Nephron (organoid): ENCODE measurements at regions not wholly inside any gene's neighbourhood (a gene's known extent, or its start where the extent isn't known, plus 50 kb on each side); places are given as distances from the start of the nearest gene placed in this dataset.

ENCODE experiments used
- H3K27ac Mint-ChIP-seq, 3 experiments: 2 replicates each; pipeline ENCODE4 v1.8.0; 2020; ENCODE audit warnings: mixed read lengths in 3 of 3, mild to moderate bottlenecking in 2 of 3, moderate library complexity in 1 of 3
- H3K27me3 Mint-ChIP-seq: 2 replicates; pipeline ENCODE4 v1.8.0; 2021; ENCODE audit warnings: low read depth, mild to moderate bottlenecking, moderate library complexity, mixed read lengths
- H3K36me3 Mint-ChIP-seq: 2 replicates; pipeline ENCODE4 v1.8.0; 2020; ENCODE audit warnings: low read depth, mixed read lengths
- H3K4me1 Mint-ChIP-seq: 2 replicates; pipeline ENCODE4 v1.8.0; 2020; ENCODE audit warnings: mixed read lengths
- H3K4me3 Mint-ChIP-seq, 3 experiments: 2 replicates each; pipeline ENCODE4 v1.8.0; 2020; ENCODE audit warnings: mild to moderate bottlenecking in 3 of 3, mixed read lengths in 3 of 3, moderate library complexity in 2 of 3
- H3K9me3 Mint-ChIP-seq: 2 replicates; pipeline ENCODE4 v1.8.0; 2020; ENCODE audit warnings: mixed read lengths
- CTCF ChIP-seq, 3 experiments: fragments of 200-600 bp; sonication (generic); IDR thresholded peaks; one replicate each; pipeline ENCODE4 v1.5.0; 2021; ENCODE audit warnings: antibody characterized with exemption in 3 of 3; ENCODE audit not compliant: unreplicated experiment in 3 of 3

DNA sequence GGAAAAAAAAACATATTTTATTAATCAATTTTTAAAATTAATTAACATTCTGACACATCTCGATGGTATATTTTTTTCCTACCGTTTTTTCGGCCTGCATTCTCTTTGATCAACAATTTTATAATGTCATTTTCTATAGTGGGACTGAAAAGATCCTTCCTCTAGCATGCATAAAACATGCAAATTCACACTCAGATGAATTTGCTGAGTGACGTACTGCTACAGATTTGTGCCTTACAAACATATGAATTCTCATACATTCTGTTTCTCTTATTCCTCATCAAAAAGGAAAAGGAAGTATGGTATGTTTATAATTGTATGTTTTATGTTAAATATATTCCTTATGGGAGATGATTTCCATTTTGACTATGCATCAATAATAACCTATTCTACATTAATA, 458.2 kb downstream of the TSHZ3 start:
- Mint-ChIP-seq H3K4me1 (peaks cover 25% of the 10 kb centered on the region), H3K9me3 (no peaks in the 10 kb centered on the region), H3K4me3 (no peak overlapping the region), H3K27ac (no peak overlapping the region), H3K36me3 (no peaks in the 10 kb centered on the region), H3K27me3 (peaks cover 5% of the 10 kb centered on the region)
- no peak for TF ChIP-seq CTCF (IDR thresholded peaks at IDR 0.05; ENCODE audit: unreplicated experiment in 3 of 3)

DNA sequence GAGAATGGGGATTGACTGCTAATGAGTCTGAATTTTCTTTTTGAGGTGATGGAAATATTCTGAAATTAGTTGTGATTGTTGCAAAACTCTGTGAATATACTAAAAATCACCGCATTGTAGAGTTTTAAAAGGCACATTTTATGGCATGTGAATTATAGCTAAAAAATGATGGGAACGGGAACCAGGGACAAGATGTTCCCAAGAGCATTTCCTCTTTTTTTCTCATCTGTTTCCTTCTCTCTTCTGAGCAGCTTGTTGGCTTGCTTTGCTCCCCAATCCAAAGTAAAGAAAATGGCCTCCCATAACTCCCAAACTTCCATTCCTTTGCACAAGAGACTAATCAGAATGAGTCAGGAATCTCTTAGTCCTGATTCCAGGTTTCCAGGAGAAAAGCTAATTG, 459.2 kb downstream of the TSHZ3 start:
- Mint-ChIP-seq H3K9me3 (no peaks in the 10 kb centered on the region), H3K4me1 (peaks cover 15% of the 10 kb centered on the region), H3K36me3 (no peaks in the 10 kb centered on the region), H3K4me3 (no peak overlapping the region), H3K27ac (no peak overlapping the region), H3K27me3 (peaks cover 5% of the 10 kb centered on the region)
- TF ChIP-seq CTCF (IDR thresholded peaks at IDR 0.05; ENCODE audit: unreplicated experiment in 3 of 3), result no peak

DNA sequence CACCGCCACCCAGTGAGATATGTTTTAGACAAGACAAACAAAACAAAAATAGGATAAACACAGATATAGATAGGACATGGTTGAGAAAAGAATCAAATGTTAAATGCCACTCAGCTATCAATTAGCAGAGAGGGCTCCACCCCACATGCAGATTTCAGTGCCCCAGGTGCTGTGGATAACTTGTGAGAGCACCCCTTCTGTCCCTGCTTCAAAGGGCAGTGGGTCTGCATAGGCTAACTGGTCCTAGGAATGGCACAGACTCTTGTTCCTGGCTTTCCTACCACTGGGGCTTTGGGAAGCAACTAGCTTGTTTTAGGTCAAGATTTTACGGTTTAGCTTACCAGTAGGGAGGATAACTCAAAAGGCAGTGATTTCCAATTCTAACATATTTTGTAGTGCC, 460.3 kb downstream of the TSHZ3 start:
- Mint-ChIP-seq H3K4me1 (peaks cover 7% of the 10 kb centered on the region), H3K27ac (no peak overlapping the region), H3K9me3 (no peaks in the 10 kb centered on the region), H3K27me3 (peaks cover 9% of the 10 kb centered on the region), H3K4me3 (no peak overlapping the region), H3K36me3 (no peaks in the 10 kb centered on the region)
- TF ChIP-seq CTCF (IDR thresholded peaks at IDR 0.05; ENCODE audit: unreplicated experiment in 3 of 3), result no peak

DNA sequence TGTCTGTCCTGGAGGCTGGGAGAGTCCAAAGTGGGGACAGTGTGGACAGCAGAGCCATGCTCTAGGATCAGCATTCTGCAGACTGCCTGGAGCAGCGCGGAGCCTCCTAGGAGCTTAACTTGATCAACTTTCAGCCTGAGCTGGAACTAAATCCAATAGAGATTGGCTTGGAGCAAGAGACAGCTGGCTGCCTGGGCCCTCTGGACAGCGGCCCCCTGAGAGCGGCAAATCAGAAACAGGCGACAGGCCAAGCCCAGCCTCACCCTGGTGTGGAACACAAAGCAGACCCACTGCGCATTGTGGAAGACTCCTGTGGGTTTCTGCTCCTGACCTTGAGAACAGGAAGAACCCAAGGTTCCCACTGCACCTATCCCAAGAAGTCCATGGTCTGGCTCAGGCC, 462.2 kb downstream of the TSHZ3 start:
- H3K4me3 Mint-ChIP-seq, result no peak overlapping the region
- H3K4me1 Mint-ChIP-seq, result peaks cover 7% of the 10 kb centered on the region
- H3K36me3 Mint-ChIP-seq, result no peaks in the 10 kb centered on the region
- H3K9me3 Mint-ChIP-seq, result no peaks in the 10 kb centered on the region
- TF ChIP-seq CTCF (IDR thresholded peaks at IDR 0.05; ENCODE audit: unreplicated experiment in 3 of 3), result no peak
- H3K27ac Mint-ChIP-seq, result no peak overlapping the region
- peaks cover 9% of the 10 kb centered on the region for H3K27me3 Mint-ChIP-seq

GRCh38 chr19:30886222-30886621, 463.0 kb downstream of the TSHZ3 start:
- peaks cover 7% of the 10 kb centered on the region for H3K4me1 Mint-ChIP-seq
- no peak overlapping the region for H3K4me3 Mint-ChIP-seq
- peaks cover 9% of the 10 kb centered on the region for H3K27me3 Mint-ChIP-seq
- TF ChIP-seq CTCF (IDR thresholded peaks at IDR 0.05; ENCODE audit: unreplicated experiment in 3 of 3), result no peak
- H3K27ac Mint-ChIP-seq, result no peak overlapping the region
- no peaks in the 10 kb centered on the region for H3K9me3 Mint-ChIP-seq
- no peaks in the 10 kb centered on the region for H3K36me3 Mint-ChIP-seq

DNA sequence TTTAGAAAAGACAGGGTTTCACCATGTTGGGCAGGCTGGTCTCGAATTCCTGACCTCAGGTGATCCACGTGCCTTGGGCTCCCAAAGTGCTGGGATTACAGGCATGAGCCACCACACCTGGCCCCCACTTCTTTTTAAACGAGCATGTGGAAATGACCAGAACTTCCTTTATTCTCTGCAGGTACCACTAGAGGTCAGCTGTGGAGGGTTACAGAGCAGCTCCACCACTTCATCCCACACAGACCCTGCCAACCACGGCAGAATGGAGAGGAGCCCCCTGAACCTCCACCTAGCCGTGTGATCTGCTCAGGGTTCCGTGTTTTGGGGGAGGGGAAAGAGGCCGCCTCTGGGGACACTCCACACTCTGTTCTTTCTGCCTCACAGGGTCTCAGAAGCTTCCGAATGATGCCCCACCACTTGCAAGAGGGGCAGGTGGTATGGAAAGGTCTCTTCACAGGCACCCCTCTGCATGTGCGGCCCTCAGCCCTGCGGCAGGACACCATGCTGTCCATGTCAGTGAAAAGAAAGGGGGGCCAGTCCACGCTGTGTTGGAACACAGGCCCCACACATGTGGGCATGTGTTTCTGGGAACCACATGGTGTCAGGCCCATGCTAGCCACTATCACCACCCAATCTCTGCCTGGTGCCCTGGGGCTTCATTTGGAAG, 465.0 kb downstream of the TSHZ3 start:
- Mint-ChIP-seq H3K4me3 (no peak overlapping the region), H3K4me1 (peaks cover 12% of the 10 kb centered on the region), H3K27ac (no peak overlapping the region), H3K36me3 (no peaks in the 10 kb centered on the region), H3K9me3 (no peaks in the 10 kb centered on the region), H3K27me3 (peaks cover 9% of the 10 kb centered on the region)
- TF ChIP-seq CTCF (IDR thresholded peaks at IDR 0.05; ENCODE audit: unreplicated experiment in 3 of 3), result no peak
